GM12872 (cell line): ENCODE measurements at regions not wholly inside any gene's neighbourhood (a gene's known extent, or its start where the extent isn't known, plus 50 kb on each side); places are given as distances from the start of the nearest gene placed in this dataset.

Source experiments
- CTCF ChIP-seq: IDR thresholded peaks from 3 replicates; pipeline ENCODE4 v1.5.1; 2011; ENCODE audit warnings: low read depth, mild to moderate bottlenecking, low read length, moderate library complexity; ENCODE audit not compliant: insufficient read depth

GRCh38 chr6:121951918-121952379 lies 447.5 kb upstream of the HSF2 start:
- no peak for TF ChIP-seq CTCF

GRCh38 chr6:121956782-121957181 lies 442.7 kb upstream of the HSF2 start:
- TF ChIP-seq CTCF, result no peak

DNA sequence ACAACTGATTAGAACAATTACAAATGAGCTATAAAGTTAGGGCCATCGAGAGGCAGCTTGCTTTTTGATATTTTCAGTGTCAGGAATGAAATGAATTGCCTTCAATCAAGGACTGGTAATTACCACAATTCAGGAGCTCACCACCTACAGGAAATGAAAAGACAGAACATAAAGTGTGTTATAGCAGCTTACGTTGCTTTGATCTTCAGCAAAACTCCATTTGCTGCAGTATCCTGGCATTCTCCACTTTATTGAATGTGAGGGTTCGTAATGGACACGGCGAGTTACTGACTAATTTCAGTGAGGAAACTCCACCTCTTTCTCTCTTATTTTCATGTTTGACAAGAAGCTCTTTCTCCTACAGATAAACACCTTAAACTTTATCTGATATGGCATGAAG lies 440.0 kb upstream of the HSF2 start:
- no peak for TF ChIP-seq CTCF

- TF ChIP-seq CTCF, result no peak
These were observed 437.8 kb upstream of the HSF2 start for GRCh38 chr6:121961619-121962125.

- TF ChIP-seq CTCF, result no peak
These were observed 435.6 kb upstream of the HSF2 start for GRCh38 chr6:121963826-121964225.

DNA sequence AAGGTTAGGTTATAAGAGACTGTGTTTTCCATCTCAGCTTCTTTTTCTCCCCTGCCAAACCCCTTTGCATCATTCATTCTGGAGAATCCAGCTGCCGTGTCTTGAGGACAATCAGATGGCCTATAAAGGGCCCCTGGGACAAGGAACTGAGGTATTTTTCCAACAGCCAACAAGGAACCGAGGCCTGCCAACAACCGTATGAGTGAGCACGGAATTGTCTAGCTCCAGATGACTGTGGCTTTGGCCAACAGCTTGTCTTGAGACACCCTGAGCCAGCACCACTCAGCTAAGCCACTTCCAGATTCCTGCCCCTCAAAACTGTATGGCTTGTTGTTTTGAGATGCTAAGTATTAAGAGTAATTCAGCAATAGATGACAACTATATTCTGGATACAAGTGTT lies 433.7 kb upstream of the HSF2 start:
- no peak for TF ChIP-seq CTCF

DNA sequence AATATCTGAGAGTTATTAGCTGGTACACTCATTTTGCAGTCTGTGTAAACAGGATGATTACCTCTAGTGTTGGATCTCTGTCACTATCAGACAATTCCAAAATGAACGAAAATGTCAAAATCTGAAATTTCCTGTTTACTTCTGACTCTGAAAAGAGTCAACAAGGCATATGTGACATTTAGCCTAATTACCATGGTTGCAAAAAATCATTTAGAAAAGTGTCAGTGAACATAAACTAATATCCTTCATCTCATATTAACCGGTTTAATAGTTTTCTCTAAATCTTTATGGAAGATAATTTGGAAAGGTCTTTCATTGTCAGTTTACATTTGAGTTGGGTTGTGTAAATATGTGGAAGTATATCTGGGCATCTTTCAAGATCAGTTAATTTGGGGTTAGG lies 431.8 kb upstream of the HSF2 start:
- TF ChIP-seq CTCF, result no peak
